Tibial artery (tissue), 4 donors: ENCODE measurements at regions not wholly inside any gene's neighbourhood (a gene's known extent, or its start where the extent isn't known, plus 50 kb on each side); places are given as distances from the start of the nearest gene placed in this dataset.

ENCODE experiments used
- DNase-seq, 2 donors: peaks; one replicate each; pipeline ENCODE4 v3.0.0-alpha.2; 2019
- H3K27ac ChIP-seq, 2 donors: fragments of 200-600 bp; sonication (generic) in 1 of 2; 1 replicate in 1 of 2; 2 replicates in 1 of 2; pipeline ENCODE4 v1.5.1; 2018 to 2019; ENCODE audit warnings: mild to moderate bottlenecking in 1 of 2
- H3K27me3 ChIP-seq, 2 donors: fragments of 200-600 bp; sonication (generic) in 1 of 2; one replicate each; pipeline versions ENCODE4 v1.5.1 to v1.6.0; 2016 to 2019
- H3K36me3 ChIP-seq, 3 donors: fragments of 200-600 bp; sonication (generic) in 2 of 3; one replicate each; pipeline ENCODE4 v1.5.1; 2016 to 2019; ENCODE audit warnings: mild to moderate bottlenecking in 2 of 3
- H3K4me1 ChIP-seq, 4 donors: fragments of 200-600 bp; sonication (generic) in 2 of 4; 1 replicate in 3 of 4; 2 replicates in 1 of 4; pipeline ENCODE4 v1.5.1; 2016 to 2019
- H3K4me3 ChIP-seq, 2 donors: fragments of 200-600 bp; sonication (generic) in 1 of 2; 1 replicate in 1 of 2; 2 replicates in 1 of 2; pipeline ENCODE4 v1.5.1; 2018 to 2019; ENCODE audit warnings: mild to moderate bottlenecking in 2 of 2
- H3K9me3 ChIP-seq, 3 donors: fragments of 200-600 bp; sonication (generic) in 1 of 3; one replicate each; pipeline ENCODE4 v1.5.1; 2016 to 2019
- CTCF ChIP-seq, 2 experiments: fragments of 200-600 bp in 1 of 2; fragments of 450-650 bp in 1 of 2; IDR thresholded peaks; one replicate each; pipeline ENCODE4 v1.5.1; 2017 to 2019; ENCODE audit warnings: antibody characterized with exemption in 2 of 2, mild to moderate bottlenecking in 1 of 2, moderate library complexity in 1 of 2
- intact Hi-C: fragments of 100-400 bp; cut with DNase I; formaldehyde crosslinking; loops from one replicate; pipeline ENCODE4 v1.15.0; 2023; ENCODE audit warnings: low total_unique reads

GRCh38 chr2:217249121-217250012, 389.5 kb upstream of the TNP1 start:
- no peaks in the 10 kb centered on the region for H3K27me3 ChIP-seq
- no peak for TF ChIP-seq CTCF (IDR thresholded peaks at IDR 0.05)
- H3K4me3 ChIP-seq, result no peak overlapping the region
- H3K27ac ChIP-seq, result peak overlapping the region; percentile 84 to 87
- no peaks in the 10 kb centered on the region for H3K9me3 ChIP-seq
- intact Hi-C loops, result loop anchor here (10.0 kb wide), 1 partner anchor 545 kb away; no protein-coding TSS in a partner anchor
- H3K4me1 ChIP-seq, result peaks cover 0 to 54% (median 32%) of the 10 kb centered on the region in 4 donors
- DNase-seq, result no peak
- no peaks in the 10 kb centered on the region for H3K36me3 ChIP-seq

GRCh38 chr2:217248312-217248935, 388.6 kb upstream of the TNP1 start:
- Histone ChIP-seq H3K36me3 (no peaks in the 10 kb centered on the region), H3K27ac (peak overlapping the region; percentile 84 to 87), H3K4me3 (peak overlapping the region; percentile 2 to 29), H3K27me3 (no peaks in the 10 kb centered on the region), H3K4me1 (peaks cover 0 to 54% (median 32%) of the 10 kb centered on the region in 4 donors), H3K9me3 (no peaks in the 10 kb centered on the region)
- DNase-seq, result peak; percentile 67 to 92
- TF ChIP-seq CTCF (IDR thresholded peaks at IDR 0.05), result no peak
- intact Hi-C loops, result loop anchor here (10.0 kb wide), 1 partner anchor 544 kb away; no protein-coding TSS in a partner anchor

GRCh38 chr2:217247476-217247875, 387.6 kb upstream of the TNP1 start:
- Histone ChIP-seq H3K4me1 (peaks cover 0 to 54% (median 32%) of the 10 kb centered on the region in 4 donors), H3K9me3 (no peaks in the 10 kb centered on the region), H3K4me3 (no peak overlapping the region), H3K36me3 (no peaks in the 10 kb centered on the region), H3K27ac (peak overlapping the region; percentile 84 to 87), H3K27me3 (no peaks in the 10 kb centered on the region)
- no peak for TF ChIP-seq CTCF (IDR thresholded peaks at IDR 0.05)
- intact Hi-C loops, result loop anchor here (10.0 kb wide), 1 partner anchor 543 kb away; no protein-coding TSS in a partner anchor
- peak in 1 of 2 donors; percentile 23 for DNase-seq

- peaks cover 0 to 41% (median 29%) of the 10 kb centered on the region in 4 donors for H3K4me1 ChIP-seq
- TF ChIP-seq CTCF (IDR thresholded peaks at IDR 0.05), result no peak
- H3K27ac ChIP-seq, result no peak overlapping the region
- no peaks in the 10 kb centered on the region for H3K27me3 ChIP-seq
- H3K4me3 ChIP-seq, result no peak overlapping the region
- no peaks in the 10 kb centered on the region for H3K36me3 ChIP-seq
- DNase-seq, result no peak
- intact Hi-C loops, result loop anchor here (10.0 kb wide), 1 partner anchor 541 kb away; no protein-coding TSS in a partner anchor
- H3K9me3 ChIP-seq, result no peaks in the 10 kb centered on the region
These were observed 386.2 kb upstream of the TNP1 start for GRCh38 chr2:217246108-217246507.

- no peaks in the 10 kb centered on the region for H3K36me3 ChIP-seq
- no peak for TF ChIP-seq CTCF (IDR thresholded peaks at IDR 0.05)
- H3K4me3 ChIP-seq, result no peak overlapping the region
- H3K9me3 ChIP-seq, result no peaks in the 10 kb centered on the region
- H3K27ac ChIP-seq, result no peak overlapping the region
- H3K27me3 ChIP-seq, result no peaks in the 10 kb centered on the region
- H3K4me1 ChIP-seq, result peaks cover 0 to 28% (median 24%) of the 10 kb centered on the region in 4 donors
- no peak for DNase-seq
- intact Hi-C loops, result loop anchor here (10.0 kb wide), 1 partner anchor 540 kb away; no protein-coding TSS in a partner anchor
These were observed 385.0 kb upstream of the TNP1 start for GRCh38 chr2:217244815-217245214.
